GM12878 (cell line): ENCODE measurements at regions not wholly inside any gene's neighbourhood (a gene's known extent, or its start where the extent isn't known, plus 50 kb on each side); places are given as distances from the start of the nearest gene placed in this dataset.

Experiments used
- ATAC-seq: fragments of 200-7000 bp; cut with Tn5 transposase; 3 replicates; pipeline ENCODE4 v1.9.1; 2020; ENCODE audit warnings: mild to moderate bottlenecking, moderate library complexity
- BruUV-seq: library from RNA; stranded (reverse); fragments of 400-500 nt; replicated peaks from 2 replicates; lab custom pipeline; 2021; lab: Mats Ljungman, UMichigan
- CTCF ChIA-PET: fragments of 300-600 bp; sonication (Branson Sonifier 250); formaldehyde crosslinking; extraction: SDS; loops from one replicate; lab custom pipeline; 2021; ENCODE audit warnings: inconsistent platforms; lab: Yijun Ruan, JAX
- POLR2A ChIA-PET: fragments of 350-600 bp; formaldehyde crosslinking; extraction: SDS; loops from one replicate; lab custom pipeline; 2021; ENCODE audit warnings: inconsistent platforms; lab: Charles Lee
- RAD21 ChIA-PET: fragments of 300-600 bp; sonication (Branson Sonifier 250); formaldehyde crosslinking; loops from one replicate; lab custom pipeline; 2023; ENCODE audit warnings: antibody characterized with exemption; ENCODE audit not compliant: unreplicated experiment; lab: Charles Lee
- SMC1A ChIA-PET: fragments of 300-600 bp; sonication (Branson Sonifier 250); formaldehyde crosslinking; loops from one replicate; lab custom pipeline; 2023; ENCODE audit not compliant: unreplicated experiment, uncharacterized antibody; lab: Charles Lee
- DNase-seq: peaks from one replicate; pipeline ENCODE4 v3.0.0-alpha.2; 2011; ENCODE audit warnings: low read depth, low spot score
- FAIRE-seq: peaks from 3 replicates; lab custom pipeline; 2011; peaks lifted over from hg19 to GRCh38; lab: Jason Lieb, UNC
- H2AFZ ChIP-seq: 2 replicates; pipeline ENCODE4 v1.6.0; 2011; ENCODE audit warnings: low read depth, low read length, control low read depth; ENCODE audit not compliant: control insufficient read depth
- H3K27ac ChIP-seq: 2 replicates; pipeline ENCODE4 v1.5.1; 2011; ENCODE audit warnings: control low read depth; ENCODE audit not compliant: control insufficient read depth, insufficient read depth
- H3K27me3 ChIP-seq, 2 experiments: replicated peaks in 1 of 2; 2 replicates each; pipeline versions ENCODE4 v1.6.0 to v1.6.1; 2011; ENCODE audit warnings: low read length in 1 of 2; ENCODE audit not compliant: control insufficient read depth in 2 of 2, insufficient read depth in 2 of 2
- H3K36me3 ChIP-seq, 2 experiments: 2 replicates each; pipeline ENCODE4 v1.5.1; 2011; ENCODE audit warnings: low read length in 1 of 2; ENCODE audit not compliant: control insufficient read depth in 2 of 2, insufficient read depth in 2 of 2
- H3K4me1 ChIP-seq: 2 replicates; pipeline ENCODE4 v1.6.1; 2011; ENCODE audit warnings: mild to moderate bottlenecking, low read length, moderate library complexity, mixed read lengths; ENCODE audit not compliant: control insufficient read depth, insufficient read depth
- H3K4me2 ChIP-seq: 2 replicates; pipeline ENCODE4 v1.6.0; 2011; ENCODE audit warnings: control low read depth; ENCODE audit not compliant: control insufficient read depth, insufficient read depth
- H3K4me3 ChIP-seq: fragments of 200-600 bp; sonication (generic); 2 replicates; pipeline ENCODE4 v1.5.1; 2016
- H3K79me2 ChIP-seq: 2 replicates; pipeline ENCODE4 v1.6.0; 2011; ENCODE audit warnings: low read length; ENCODE audit not compliant: control insufficient read depth, insufficient read depth
- H3K9ac ChIP-seq: 2 replicates; pipeline ENCODE4 v1.8.0; 2011; ENCODE audit warnings: low read length, control low read depth, mixed read lengths; ENCODE audit not compliant: control insufficient read depth, insufficient read depth
- H3K9me3 ChIP-seq: replicated peaks from 3 replicates; pipeline ENCODE4 v1.5.1; 2011; ENCODE audit warnings: mild to moderate bottlenecking, low read length; ENCODE audit not compliant: control insufficient read depth, insufficient read depth
- H4K20me1 ChIP-seq: 2 replicates; pipeline ENCODE4 v1.6.0; 2011; ENCODE audit not compliant: control insufficient read depth, insufficient read depth
- BCL11A ChIP-seq: IDR thresholded peaks from 2 replicates; pipeline ENCODE4 v1.6.1; 2011; ENCODE audit warnings: low read depth, low read length
- CBX5 ChIP-seq: sonication (generic); IDR thresholded peaks from 2 replicates; pipeline ENCODE4 v1.6.1; 2016; ENCODE audit warnings: low read depth, moderate library complexity, mild to moderate bottlenecking, inconsistent platforms
- CEBPB ChIP-seq, 2 experiments: fragments of 150-350 bp in 1 of 2; IDR thresholded peaks; 2 replicates each; pipeline ENCODE4 v1.6.1; 2012 to 2014; ENCODE audit warnings: low read depth in 2 of 2, low read length in 2 of 2, borderline replicate concordance in 1 of 2, inconsistent platforms in 1 of 2
- CHD4 ChIP-seq: fragments of 200-600 bp; sonication (generic); IDR thresholded peaks from 2 replicates; pipeline ENCODE4 v1.6.1; 2016; ENCODE audit warnings: mild to moderate bottlenecking
- CREM ChIP-seq: IDR thresholded peaks from 2 replicates; pipeline ENCODE4 v1.6.1; 2014; ENCODE audit warnings: antibody characterized with exemption, low read depth
- HDGF ChIP-seq: fragments of 450-650 bp; IDR thresholded peaks from 2 replicates; pipeline ENCODE4 v1.6.1; 2016; ENCODE audit warnings: antibody characterized with exemption
- KLF5 ChIP-seq: fragments of 450-650 bp; IDR thresholded peaks from 2 replicates; pipeline ENCODE4 v1.6.1; 2014; ENCODE audit warnings: mild to moderate bottlenecking; ENCODE audit not compliant: partially characterized antibody
- MAX ChIP-seq: IDR thresholded peaks from 2 replicates; pipeline ENCODE4 v1.6.1; 2012; ENCODE audit warnings: low read depth, low read length, improper control_type of control experiment
- NFIC ChIP-seq: IDR thresholded peaks from 2 replicates; pipeline ENCODE4 v1.6.1; 2012; ENCODE audit warnings: low read depth, mild to moderate bottlenecking, inconsistent platforms, low read length, moderate library complexity
- NFYA ChIP-seq: IDR thresholded peaks from 2 replicates; pipeline ENCODE4 v1.6.1; 2011; ENCODE audit warnings: low read depth, mild to moderate bottlenecking, low read length, improper control_type of control experiment, borderline replicate concordance
- SKIL ChIP-seq: fragments of 450-650 bp; IDR thresholded peaks from 2 replicates; pipeline ENCODE4 v1.6.1; 2017; ENCODE audit warnings: mild to moderate bottlenecking, low read depth, inconsistent platforms; ENCODE audit not compliant: poor library complexity, severe bottlenecking
- SMARCA5 ChIP-seq: fragments of 450-650 bp; IDR thresholded peaks from 2 replicates; pipeline ENCODE4 v1.6.1; 2017; ENCODE audit warnings: mild to moderate bottlenecking
- SPI1 ChIP-seq: IDR thresholded peaks from 2 replicates; pipeline ENCODE4 v1.6.1; 2011; ENCODE audit warnings: low read depth, mild to moderate bottlenecking, low read length, moderate library complexity, borderline replicate concordance; ENCODE audit not compliant: insufficient read depth
- SREBF1 ChIP-seq: IDR thresholded peaks from 2 replicates; pipeline ENCODE4 v1.6.1; 2012; ENCODE audit warnings: mild to moderate bottlenecking, low read length
- SUZ12 ChIP-seq: fragments of 200-600 bp; sonication (generic); IDR thresholded peaks from one replicate; pipeline ENCODE4 v1.6.1; 2018; ENCODE audit warnings: antibody characterized with exemption, mild to moderate bottlenecking; ENCODE audit not compliant: unreplicated experiment
- TARDBP ChIP-seq: IDR thresholded peaks from 2 replicates; pipeline ENCODE4 v1.6.1; 2016; ENCODE audit warnings: borderline replicate concordance
- ZBTB33 ChIP-seq: fragments of 450-650 bp; IDR thresholded peaks from 2 replicates; pipeline ENCODE4 v1.6.1; 2017; ENCODE audit warnings: mild to moderate bottlenecking
- WGBS: methylation state at CpG from one replicate; pipeline ENCODE4 v1.1.6; 2016; ENCODE audit warnings: low lambda C conversion rate; ENCODE audit not compliant: insufficient replicate concordance, insufficient coverage; ENCODE audit errors: missing lambda C conversion rate; 5-methylcytosine and 5-hydroxymethylcytosine counted together
- in situ Hi-C: fragments of 300-500 bp; cut with MboI; formaldehyde crosslinking; loops from 9 replicates; pipeline ENCODE4 v1.14.3; 2018; ENCODE audit warnings: mixed read lengths
- intact Hi-C: fragments of 100-400 bp; cut with micrococcal nuclease; formaldehyde crosslinking; loops from one replicate; pipeline ENCODE4 v1.14.2; 2022; ENCODE audit not compliant: unreplicated experiment
- TF ChIP-seq, protein P1 (sequence below): fragments of 450-650 bp; IDR thresholded peaks from 2 replicates; pipeline ENCODE4 v1.6.1; 2018; ENCODE audit warnings: borderline replicate concordance, mild to moderate bottlenecking; ENCODE audit not compliant: partially characterized antibody
- TF ChIP-seq, protein P2 (sequence below): IDR thresholded peaks from 2 replicates; pipeline ENCODE4 v1.6.1; 2012; ENCODE audit warnings: low read length, inconsistent platforms

DNA sequence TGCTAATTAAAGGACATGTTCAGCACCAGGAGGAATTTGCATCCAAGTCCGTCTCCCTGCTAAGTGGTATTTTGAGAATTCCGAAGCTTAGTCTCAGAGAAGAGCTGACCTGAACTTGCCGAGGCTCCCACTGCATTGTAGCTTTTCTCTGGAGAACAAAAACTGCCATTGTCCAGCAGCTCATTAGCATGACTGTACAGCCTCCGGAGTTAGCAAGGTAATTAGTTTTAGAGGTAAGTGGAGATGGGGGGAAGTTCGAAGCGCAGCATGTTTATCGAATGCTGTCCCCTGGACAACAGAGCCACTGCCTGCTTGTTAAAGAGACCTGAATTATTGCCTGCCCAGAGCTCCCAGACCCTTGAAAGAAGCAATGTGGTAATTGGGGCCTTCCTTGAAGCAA is 160.3 kb upstream of the PELI2 start:
- 67% methylated on average over 7 of the region's 7 CpGs for WGBS
- intact Hi-C loops (no loop called here), in situ Hi-C loops (no loop called here)
- Histone ChIP-seq H3K4me1 (no peaks in the 10 kb centered on the region), H3K79me2 (no peaks in the 10 kb centered on the region), H3K4me2 (no peak overlapping the region), H2AFZ (no peak overlapping the region), H3K36me3 (no peaks in the 10 kb centered on the region), H4K20me1 (no peaks in the 10 kb centered on the region), H3K27me3 (no peaks in the 10 kb centered on the region), H3K27ac (no peak overlapping the region), H3K9ac (no peak overlapping the region), H3K9me3 (no peaks in the 10 kb centered on the region), H3K4me3 (no peak overlapping the region)
- ChIA-PET SMC1A (no interaction called here), POLR2A (no interaction called here), CTCF (interaction anchor here (1.0 kb wide), 1 partner anchor 23 kb away, joined by 3 read pairs; no protein-coding TSS in a partner anchor), RAD21 (no interaction called here)
- no TSS peak for BruUV-seq
- no peak for FAIRE-seq
- no peak for ATAC-seq
- no peak for DNase-seq
- TF ChIP-seq TARDBP (no peak), SREBF1 (no peak), MAX (no peak), NFYA (no peak), ZBTB33 (no peak), KLF5 (no peak), CEBPB (IDR thresholded peaks at IDR 0.05; ENCODE audit: borderline replicate concordance in 1 of 2, low read depth in 2 of 2, low read length in 2 of 2) (no peak), SUZ12 (no peak), CBX5 (no peak), BCL11A (no peak), NFIC (no peak), SPI1 (no peak), SMARCA5 (no peak), HDGF (no peak), SKIL (no peak), CHD4 (no peak), CREM (no peak)
- TF ChIP-seq, protein P1, sequence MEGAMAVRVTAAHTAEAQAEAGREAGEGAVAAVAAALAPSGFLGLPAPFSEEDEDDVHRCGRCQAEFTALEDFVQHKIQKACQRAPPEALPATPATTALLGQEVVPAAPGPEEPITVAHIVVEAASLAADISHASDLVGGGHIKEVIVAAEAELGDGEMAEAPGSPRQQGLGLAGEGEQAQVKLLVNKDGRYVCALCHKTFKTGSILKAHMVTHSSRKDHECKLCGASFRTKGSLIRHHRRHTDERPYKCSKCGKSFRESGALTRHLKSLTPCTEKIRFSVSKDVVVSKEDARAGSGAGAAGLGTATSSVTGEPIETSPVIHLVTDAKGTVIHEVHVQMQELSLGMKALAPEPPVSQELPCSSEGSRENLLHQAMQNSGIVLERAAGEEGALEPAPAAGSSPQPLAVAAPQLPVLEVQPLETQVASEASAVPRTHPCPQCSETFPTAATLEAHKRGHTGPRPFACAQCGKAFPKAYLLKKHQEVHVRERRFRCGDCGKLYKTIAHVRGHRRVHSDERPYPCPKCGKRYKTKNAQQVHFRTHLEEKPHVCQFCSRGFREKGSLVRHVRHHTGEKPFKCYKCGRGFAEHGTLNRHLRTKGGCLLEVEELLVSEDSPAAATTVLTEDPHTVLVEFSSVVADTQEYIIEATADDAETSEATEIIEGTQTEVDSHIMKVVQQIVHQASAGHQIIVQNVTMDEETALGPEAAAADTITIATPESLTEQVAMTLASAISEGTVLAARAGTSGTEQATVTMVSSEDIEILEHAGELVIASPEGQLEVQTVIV: no peak
- TF ChIP-seq, protein P2, sequence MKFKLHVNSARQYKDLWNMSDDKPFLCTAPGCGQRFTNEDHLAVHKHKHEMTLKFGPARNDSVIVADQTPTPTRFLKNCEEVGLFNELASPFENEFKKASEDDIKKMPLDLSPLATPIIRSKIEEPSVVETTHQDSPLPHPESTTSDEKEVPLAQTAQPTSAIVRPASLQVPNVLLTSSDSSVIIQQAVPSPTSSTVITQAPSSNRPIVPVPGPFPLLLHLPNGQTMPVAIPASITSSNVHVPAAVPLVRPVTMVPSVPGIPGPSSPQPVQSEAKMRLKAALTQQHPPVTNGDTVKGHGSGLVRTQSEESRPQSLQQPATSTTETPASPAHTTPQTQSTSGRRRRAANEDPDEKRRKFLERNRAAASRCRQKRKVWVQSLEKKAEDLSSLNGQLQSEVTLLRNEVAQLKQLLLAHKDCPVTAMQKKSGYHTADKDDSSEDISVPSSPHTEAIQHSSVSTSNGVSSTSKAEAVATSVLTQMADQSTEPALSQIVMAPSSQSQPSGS: no peak
